Astrocyte of the spinal cord (primary cell): ENCODE measurements at regions not wholly inside any gene's neighbourhood (a gene's known extent, or its start where the extent isn't known, plus 50 kb on each side); places are given as distances from the start of the nearest gene placed in this dataset.

ENCODE experiments used
- DNase-seq: peaks from one replicate; pipeline ENCODE4 v3.0.0; 2011; ENCODE audit warnings: low read depth, low spot score
- H3K4me3 ChIP-seq: 2 replicates; pipeline ENCODE4 v1.5.1; 2011; ENCODE audit warnings: low read depth, mild to moderate bottlenecking, low read length, moderate library complexity
- CTCF ChIP-seq: IDR thresholded peaks from 2 replicates; pipeline ENCODE4 v1.5.1; 2012; ENCODE audit warnings: low read depth, mild to moderate bottlenecking, low read length, inconsistent platforms
- in situ Hi-C: cut with HindIII; loops from 2 replicates; pipeline ENCODE4 v1.10.0; 2017; ENCODE audit warnings: low sequenced_read_pairs

- DNase-seq, result no peak
Measured at GRCh38 chr7:119572132-119572531, 700.8 kb upstream of the KCND2 start.

GRCh38 chr7:119572541-119572940 is 700.4 kb upstream of the KCND2 start:
- in situ Hi-C loops, result no loop called here

More at GRCh38 chr7:119572132-119572531, 700.8 kb upstream of the KCND2 start:
- no peak overlapping the region for H3K4me3 ChIP-seq
- TF ChIP-seq CTCF, result no peak
- in situ Hi-C loops, result no loop called here

GRCh38 chr7:119578116-119578515 is 694.9 kb upstream of the KCND2 start:
- no peak for TF ChIP-seq CTCF
- DNase-seq, result no peak
- no peak overlapping the region for H3K4me3 ChIP-seq
- in situ Hi-C loops, result no loop called here

More at GRCh38 chr7:119572541-119572940, 700.4 kb upstream of the KCND2 start:
- no peak for TF ChIP-seq CTCF
- no peak overlapping the region for H3K4me3 ChIP-seq
- no peak for DNase-seq

GRCh38 chr7:119594956-119595355 is 678.0 kb upstream of the KCND2 start:
- no peak overlapping the region for H3K4me3 ChIP-seq
- in situ Hi-C loops, result no loop called here
- TF ChIP-seq CTCF, result no peak
- DNase-seq, result no peak

GRCh38 chr7:119596651-119597050 is 676.3 kb upstream of the KCND2 start:
- in situ Hi-C loops, result no loop called here
- H3K4me3 ChIP-seq, result no peak overlapping the region
- no peak for TF ChIP-seq CTCF
- no peak for DNase-seq

- no peak overlapping the region for H3K4me3 ChIP-seq
- TF ChIP-seq CTCF, result no peak
- in situ Hi-C loops, result no loop called here
- no peak for DNase-seq
Measured at GRCh38 chr7:119606297-119606696, 666.7 kb upstream of the KCND2 start.

GRCh38 chr7:119620769-119621168 is 652.2 kb upstream of the KCND2 start:
- in situ Hi-C loops, result no loop called here
- no peak for DNase-seq
- TF ChIP-seq CTCF, result no peak

More at GRCh38 chr7:119620769-119621168, 652.2 kb upstream of the KCND2 start:
- H3K4me3 ChIP-seq, result no peak overlapping the region
